ENCODE measurements at regions not wholly inside any gene's neighbourhood (a gene's known extent, or its start where the extent isn't known, plus 50 kb on each side); places are given as distances from the start of the nearest gene placed in this dataset.

DNA sequence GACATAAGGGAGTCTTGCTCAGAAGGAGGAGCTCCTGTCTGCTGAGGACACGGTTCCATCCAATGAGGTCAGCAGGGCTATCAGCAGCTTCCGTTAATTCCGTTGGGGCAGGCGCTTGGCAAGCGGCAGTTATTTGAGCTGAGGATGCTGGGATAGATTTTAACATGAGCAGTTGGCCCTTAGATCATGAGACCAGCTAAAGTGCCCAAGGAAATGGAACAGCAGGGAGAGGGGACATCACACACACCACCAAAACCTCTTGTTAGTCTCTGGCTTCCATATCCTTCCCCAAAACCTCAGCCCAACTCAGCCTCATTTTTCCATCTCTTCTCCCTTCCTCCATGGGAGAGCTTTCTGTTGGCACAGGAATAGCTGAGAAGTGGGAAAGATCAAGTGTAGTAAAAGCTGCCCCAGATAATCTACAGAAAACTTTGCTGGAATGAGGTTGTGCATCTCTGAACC, 138.7 kb upstream of the PZP start:
- TF ChIP-seq, protein P1, sequence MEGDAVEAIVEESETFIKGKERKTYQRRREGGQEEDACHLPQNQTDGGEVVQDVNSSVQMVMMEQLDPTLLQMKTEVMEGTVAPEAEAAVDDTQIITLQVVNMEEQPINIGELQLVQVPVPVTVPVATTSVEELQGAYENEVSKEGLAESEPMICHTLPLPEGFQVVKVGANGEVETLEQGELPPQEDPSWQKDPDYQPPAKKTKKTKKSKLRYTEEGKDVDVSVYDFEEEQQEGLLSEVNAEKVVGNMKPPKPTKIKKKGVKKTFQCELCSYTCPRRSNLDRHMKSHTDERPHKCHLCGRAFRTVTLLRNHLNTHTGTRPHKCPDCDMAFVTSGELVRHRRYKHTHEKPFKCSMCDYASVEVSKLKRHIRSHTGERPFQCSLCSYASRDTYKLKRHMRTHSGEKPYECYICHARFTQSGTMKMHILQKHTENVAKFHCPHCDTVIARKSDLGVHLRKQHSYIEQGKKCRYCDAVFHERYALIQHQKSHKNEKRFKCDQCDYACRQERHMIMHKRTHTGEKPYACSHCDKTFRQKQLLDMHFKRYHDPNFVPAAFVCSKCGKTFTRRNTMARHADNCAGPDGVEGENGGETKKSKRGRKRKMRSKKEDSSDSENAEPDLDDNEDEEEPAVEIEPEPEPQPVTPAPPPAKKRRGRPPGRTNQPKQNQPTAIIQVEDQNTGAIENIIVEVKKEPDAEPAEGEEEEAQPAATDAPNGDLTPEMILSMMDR (conservative IDR thresholded peaks at IDR 0.05; ENCODE audit: low read depth, low read length), result no peak
- TF ChIP-seq, protein P2, sequence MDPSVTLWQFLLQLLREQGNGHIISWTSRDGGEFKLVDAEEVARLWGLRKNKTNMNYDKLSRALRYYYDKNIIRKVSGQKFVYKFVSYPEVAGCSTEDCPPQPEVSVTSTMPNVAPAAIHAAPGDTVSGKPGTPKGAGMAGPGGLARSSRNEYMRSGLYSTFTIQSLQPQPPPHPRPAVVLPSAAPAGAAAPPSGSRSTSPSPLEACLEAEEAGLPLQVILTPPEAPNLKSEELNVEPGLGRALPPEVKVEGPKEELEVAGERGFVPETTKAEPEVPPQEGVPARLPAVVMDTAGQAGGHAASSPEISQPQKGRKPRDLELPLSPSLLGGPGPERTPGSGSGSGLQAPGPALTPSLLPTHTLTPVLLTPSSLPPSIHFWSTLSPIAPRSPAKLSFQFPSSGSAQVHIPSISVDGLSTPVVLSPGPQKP (IDR thresholded peaks at IDR 0.05; ENCODE audit: borderline replicate concordance, low read depth, low read length), result no peak
- TF ChIP-seq FOS (IDR thresholded peaks at IDR 0.05; ENCODE audit: low read depth, low read length) (no peak), POLR2A (IDR thresholded peaks at IDR 0.05; ENCODE audit: low read depth, low read length) (no peak), MAZ (IDR thresholded peaks at IDR 0.05; ENCODE audit: borderline replicate concordance, low read depth, low read length) (no peak), MXI1 (IDR thresholded peaks at IDR 0.05; ENCODE audit: borderline replicate concordance, low read depth, low read length) (no peak), RCOR1 (IDR thresholded peaks at IDR 0.05; ENCODE audit: insufficient replicate concordance, low read length) (no peak), RAD21 (IDR thresholded peaks at IDR 0.05; ENCODE audit: low read length) (no peak), MAFK (IDR thresholded peaks at IDR 0.05; ENCODE audit: low read depth, low read length) (no peak), SMC3 (IDR thresholded peaks at IDR 0.05; ENCODE audit: low read depth, low read length) (no peak), CHD1 (IDR thresholded peaks at IDR 0.05; ENCODE audit: low read depth, low read length) (no peak), BHLHE40 (IDR thresholded peaks at IDR 0.05; ENCODE audit: low read depth, low read length) (no peak), NFE2L2 (IDR thresholded peaks at IDR 0.05; ENCODE audit: low read depth, low read length) (no peak)
- TF ChIP-seq, protein P3, sequence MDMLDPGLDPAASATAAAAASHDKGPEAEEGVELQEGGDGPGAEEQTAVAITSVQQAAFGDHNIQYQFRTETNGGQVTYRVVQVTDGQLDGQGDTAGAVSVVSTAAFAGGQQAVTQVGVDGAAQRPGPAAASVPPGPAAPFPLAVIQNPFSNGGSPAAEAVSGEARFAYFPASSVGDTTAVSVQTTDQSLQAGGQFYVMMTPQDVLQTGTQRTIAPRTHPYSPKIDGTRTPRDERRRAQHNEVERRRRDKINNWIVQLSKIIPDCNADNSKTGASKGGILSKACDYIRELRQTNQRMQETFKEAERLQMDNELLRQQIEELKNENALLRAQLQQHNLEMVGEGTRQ (IDR thresholded peaks at IDR 0.05; ENCODE audit: low read depth, low read length), result no peak
